ENCODE measurements at regions not wholly inside any gene's neighbourhood (a gene's known extent, or its start where the extent isn't known, plus 50 kb on each side); places are given as distances from the start of the nearest gene placed in this dataset.
"Not testable (repeated sequence)": the region's sequence is repeated elsewhere in the genome, so short reads cannot be mapped to it uniquely, and the experiment has no call there.

DNA sequence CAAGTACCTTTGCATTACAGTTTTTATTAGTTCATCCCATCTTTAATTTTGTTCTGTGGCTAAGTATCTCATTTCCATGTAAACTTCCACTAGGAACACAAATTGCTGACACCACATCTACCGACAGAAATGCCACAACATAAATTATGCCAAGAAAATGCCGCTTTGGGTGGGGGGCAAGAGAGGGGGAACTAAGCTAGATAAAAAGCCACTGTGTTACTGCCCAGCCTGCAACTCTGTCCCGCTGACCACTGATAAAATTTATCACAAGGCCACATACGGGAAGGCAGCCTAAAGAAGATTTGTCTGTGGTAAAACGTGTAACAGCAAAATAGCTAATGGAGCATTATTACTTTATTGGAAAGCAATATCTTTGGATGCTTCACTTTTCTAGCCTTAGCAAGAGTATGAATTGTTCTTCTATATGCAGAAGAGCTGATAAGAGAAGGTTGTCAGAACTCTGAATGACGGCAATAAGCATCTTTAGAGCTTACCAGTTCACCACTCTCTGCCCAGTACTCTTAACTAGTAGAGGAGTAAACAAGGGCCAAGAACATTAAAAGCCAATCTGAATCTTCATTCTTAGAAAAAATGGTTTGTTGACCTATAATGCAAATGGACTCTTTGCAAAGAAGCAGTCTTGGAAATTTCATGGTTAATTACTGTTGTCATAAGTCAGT, 172.2 kb upstream of the MEF2C start:
- H2AFZ ChIP-seq = no peak overlapping the region
- no peaks in the 10 kb centered on the region for H3K27me3 ChIP-seq
- no peak for DNase-seq (ENCODE audit: low spot score)
- H3K9me3 ChIP-seq (ENCODE audit: low read depth) = peaks cover 7% of the 10 kb centered on the region
- H3K27ac ChIP-seq = no peak overlapping the region
- no peaks in the 10 kb centered on the region for H3K9me2 ChIP-seq (replicated peaks; ENCODE audit: insufficient read depth)
- no peaks in the 10 kb centered on the region for H3K79me2 ChIP-seq
- 83% methylated on average over 6 of the region's 6 CpGs for WGBS (ENCODE audit: low lambda C conversion rate, missing lambda C conversion rate)
- no peaks in the 10 kb centered on the region for H3K4me1 ChIP-seq (ENCODE audit: insufficient read depth)
- H4K20me1 ChIP-seq (ENCODE audit: insufficient read depth, poor library complexity, severe bottlenecking) = no peaks in the 10 kb centered on the region
- no peak overlapping the region for H3K4me2 ChIP-seq
- no peak overlapping the region for H3K4me3 ChIP-seq
- TF ChIP-seq EZH2phosphoT487 (IDR thresholded peaks at IDR 0.05; ENCODE audit: low read depth, severe bottlenecking, unreplicated experiment) = no peak
- TF ChIP-seq, protein P1, sequence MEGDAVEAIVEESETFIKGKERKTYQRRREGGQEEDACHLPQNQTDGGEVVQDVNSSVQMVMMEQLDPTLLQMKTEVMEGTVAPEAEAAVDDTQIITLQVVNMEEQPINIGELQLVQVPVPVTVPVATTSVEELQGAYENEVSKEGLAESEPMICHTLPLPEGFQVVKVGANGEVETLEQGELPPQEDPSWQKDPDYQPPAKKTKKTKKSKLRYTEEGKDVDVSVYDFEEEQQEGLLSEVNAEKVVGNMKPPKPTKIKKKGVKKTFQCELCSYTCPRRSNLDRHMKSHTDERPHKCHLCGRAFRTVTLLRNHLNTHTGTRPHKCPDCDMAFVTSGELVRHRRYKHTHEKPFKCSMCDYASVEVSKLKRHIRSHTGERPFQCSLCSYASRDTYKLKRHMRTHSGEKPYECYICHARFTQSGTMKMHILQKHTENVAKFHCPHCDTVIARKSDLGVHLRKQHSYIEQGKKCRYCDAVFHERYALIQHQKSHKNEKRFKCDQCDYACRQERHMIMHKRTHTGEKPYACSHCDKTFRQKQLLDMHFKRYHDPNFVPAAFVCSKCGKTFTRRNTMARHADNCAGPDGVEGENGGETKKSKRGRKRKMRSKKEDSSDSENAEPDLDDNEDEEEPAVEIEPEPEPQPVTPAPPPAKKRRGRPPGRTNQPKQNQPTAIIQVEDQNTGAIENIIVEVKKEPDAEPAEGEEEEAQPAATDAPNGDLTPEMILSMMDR (IDR thresholded peaks at IDR 0.05; ENCODE audit: poor library complexity) = no peak
- no peak for TF ChIP-seq EZH2 (IDR thresholded peaks at IDR 0.05; ENCODE audit: borderline replicate concordance)
- no peaks in the 10 kb centered on the region for H3K36me3 ChIP-seq (replicated peaks; ENCODE audit: insufficient read depth, low read depth)

DNA sequence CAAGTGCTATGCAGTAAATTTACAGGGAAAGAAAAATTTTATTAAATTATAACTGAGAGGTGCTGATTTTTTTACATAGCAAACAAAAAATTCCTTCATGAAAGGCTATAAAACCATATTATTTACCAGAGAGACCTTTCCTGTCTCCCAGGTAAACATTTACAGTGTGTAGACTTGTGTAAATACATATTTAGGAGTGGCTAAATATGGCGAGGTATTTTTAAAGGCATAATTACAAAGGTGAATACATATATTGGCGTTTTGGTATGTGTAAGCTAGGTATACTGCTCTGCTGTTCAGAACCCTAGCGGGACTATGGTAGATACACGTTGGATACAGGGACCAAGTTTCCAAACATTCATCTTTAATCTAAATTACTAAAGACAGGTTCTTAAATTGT, 170.6 kb upstream of the MEF2C start:
- 83% methylated on average over 4 of the region's 4 CpGs for WGBS (ENCODE audit: low lambda C conversion rate, missing lambda C conversion rate)
- Histone ChIP-seq H3K36me3 (replicated peaks; ENCODE audit: insufficient read depth, low read depth) (no peaks in the 10 kb centered on the region), H2AFZ (no peak overlapping the region)

DNA sequence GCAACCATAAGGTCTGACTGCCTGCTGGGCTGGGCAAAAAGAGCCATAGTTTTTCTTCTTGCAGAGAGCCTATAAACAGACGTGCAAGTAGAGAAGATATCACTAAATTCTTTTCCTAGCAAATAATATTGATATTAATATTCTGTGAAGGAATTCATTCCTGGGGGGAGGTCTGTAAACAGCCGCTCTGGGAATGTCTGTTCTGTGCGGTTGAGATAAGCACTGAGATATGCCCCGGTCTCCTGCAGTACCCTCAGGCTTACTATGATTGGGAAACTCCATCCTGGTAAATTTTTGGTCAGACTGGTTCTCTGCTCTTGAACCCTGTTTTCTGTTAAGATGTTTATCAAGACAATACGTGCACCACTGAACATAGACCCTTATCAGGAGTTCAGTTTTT, 167.1 kb upstream of the MEF2C start:
- H3K4me3 ChIP-seq; DNase-seq (ENCODE audit: low spot score); H3K4me1 ChIP-seq (ENCODE audit: insufficient read depth); H2AFZ ChIP-seq; H3K4me2 ChIP-seq; H3K79me2 ChIP-seq; H4K20me1 ChIP-seq (ENCODE audit: insufficient read depth, poor library complexity, severe bottlenecking); H3K36me3 ChIP-seq (replicated peaks; ENCODE audit: insufficient read depth, low read depth); H3K9me3 ChIP-seq (ENCODE audit: low read depth); H3K27ac ChIP-seq; H3K9me2 ChIP-seq (replicated peaks; ENCODE audit: insufficient read depth); H3K27me3 ChIP-seq: not testable (repeated sequence)
- WGBS (ENCODE audit: low lambda C conversion rate, missing lambda C conversion rate) = 85% methylated on average over 5 of the region's 5 CpGs

More for the DNA sequence above, 170.6 kb upstream of the MEF2C start:
- H3K4me2 ChIP-seq = no peak overlapping the region
- H4K20me1 ChIP-seq (ENCODE audit: insufficient read depth, poor library complexity, severe bottlenecking) = no peaks in the 10 kb centered on the region
- TF ChIP-seq, protein P1 (IDR thresholded peaks at IDR 0.05; ENCODE audit: poor library complexity) = no peak
- no peak for TF ChIP-seq EZH2phosphoT487 (IDR thresholded peaks at IDR 0.05; ENCODE audit: low read depth, severe bottlenecking, unreplicated experiment)
- DNase-seq (ENCODE audit: low spot score) = no peak
- H3K27me3 ChIP-seq = no peaks in the 10 kb centered on the region
- no peak overlapping the region for H3K4me3 ChIP-seq
- no peak overlapping the region for H3K27ac ChIP-seq
- peaks cover 4% of the 10 kb centered on the region for H3K9me2 ChIP-seq (replicated peaks; ENCODE audit: insufficient read depth)
- H3K9me3 ChIP-seq (ENCODE audit: low read depth) = peaks cover 7% of the 10 kb centered on the region
- no peaks in the 10 kb centered on the region for H3K4me1 ChIP-seq (ENCODE audit: insufficient read depth)
- H3K79me2 ChIP-seq = no peaks in the 10 kb centered on the region

- H3K9me3 ChIP-seq (ENCODE audit: low read depth) = peaks cover 7% of the 10 kb centered on the region
- no peaks in the 10 kb centered on the region for H3K79me2 ChIP-seq
- H3K27ac ChIP-seq = no peak overlapping the region
- 82% methylated on average over 1 of the region's 1 CpG for WGBS (ENCODE audit: low lambda C conversion rate, missing lambda C conversion rate)
- H3K4me2 ChIP-seq = no peak overlapping the region
- H2AFZ ChIP-seq = no peak overlapping the region
- DNase-seq (ENCODE audit: low spot score) = no peak
- H3K27me3 ChIP-seq = no peaks in the 10 kb centered on the region
- no peaks in the 10 kb centered on the region for H4K20me1 ChIP-seq (ENCODE audit: insufficient read depth, poor library complexity, severe bottlenecking)
- no peaks in the 10 kb centered on the region for H3K4me1 ChIP-seq (ENCODE audit: insufficient read depth)
- H3K4me3 ChIP-seq = no peak overlapping the region
- no peaks in the 10 kb centered on the region for H3K36me3 ChIP-seq (replicated peaks; ENCODE audit: insufficient read depth, low read depth)
- peaks cover 4% of the 10 kb centered on the region for H3K9me2 ChIP-seq (replicated peaks; ENCODE audit: insufficient read depth)
- TF ChIP-seq, protein P1 (IDR thresholded peaks at IDR 0.05; ENCODE audit: poor library complexity) = no peak
- TF ChIP-seq EZH2phosphoT487 (IDR thresholded peaks at IDR 0.05; ENCODE audit: low read depth, severe bottlenecking, unreplicated experiment) (no peak), EZH2 (IDR thresholded peaks at IDR 0.05; ENCODE audit: borderline replicate concordance) (no peak)
Observed at GRCh38 chr5:89047571-89047970, 164.6 kb upstream of the MEF2C start.
